Keratinocyte (primary cell): ENCODE measurements at regions not wholly inside any gene's neighbourhood (a gene's known extent, or its start where the extent isn't known, plus 50 kb on each side); places are given as distances from the start of the nearest gene placed in this dataset.

Experiments used
- CTCF ChIP-seq, 3 experiments: IDR thresholded peaks in 1 of 3; conservative IDR thresholded peaks in 1 of 3; optimal IDR thresholded peaks in 1 of 3; 2 replicates in 2 of 3; 3 replicates in 1 of 3; pipeline versions ENCODE3 to v1.5.1; 2011; ENCODE audit warnings: low read length in 3 of 3, mild to moderate bottlenecking in 3 of 3, moderate library complexity in 2 of 3, control low read depth in 1 of 3, inconsistent platforms in 1 of 3; ENCODE audit not compliant: insufficient read depth in 2 of 3; ENCODE audit errors: extremely low read depth in 1 of 3
- EZH2 ChIP-seq: IDR thresholded peaks from one replicate; pipeline ENCODE4 v1.6.1; 2012; ENCODE audit warnings: inconsistent platforms, mild to moderate bottlenecking, low read length, moderate library complexity

DNA sequence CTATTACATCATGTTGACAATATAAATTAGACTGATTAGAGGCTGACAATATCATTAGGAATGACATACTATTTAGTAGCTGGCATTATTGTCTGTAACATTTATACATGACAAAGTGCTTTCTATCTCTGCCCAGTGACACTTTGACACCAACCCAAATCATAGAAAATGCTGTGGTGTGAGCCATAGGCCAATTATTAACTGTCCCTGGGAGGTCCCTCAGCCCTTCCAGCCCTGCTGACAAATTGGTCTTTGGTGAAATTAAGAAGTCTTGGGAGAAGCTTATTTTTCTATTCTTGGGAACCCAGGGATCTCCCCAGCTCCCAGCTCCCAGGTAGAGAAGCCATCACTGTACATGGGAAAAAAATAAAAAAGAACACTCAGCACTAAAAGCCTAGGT lies 179.6 kb downstream of the AIPL1 start:
- TF ChIP-seq EZH2 (no peak), CTCF (optimal IDR thresholded peaks at IDR 0.05 in 1 of 3, IDR thresholded peaks at IDR 0.05 in 1 of 3, conservative IDR thresholded peaks at IDR 0.05 in 1 of 3; ENCODE audit: extremely low read depth in 1 of 3, insufficient read depth in 2 of 3, low read length in 3 of 3) (no peak)
